Tibial artery (tissue), 4 donors: ENCODE measurements at regions not wholly inside any gene's neighbourhood (a gene's known extent, or its start where the extent isn't known, plus 50 kb on each side); places are given as distances from the start of the nearest gene placed in this dataset.
A peak's percentile ranks its signal among the peaks of the same experiment; 100 is the strongest.

Source experiments
- DNase-seq, 2 donors: peaks; one replicate each; pipeline ENCODE4 v3.0.0-alpha.2; 2019
- H3K27ac ChIP-seq, 2 donors: fragments of 200-600 bp; sonication (generic) in 1 of 2; 1 replicate in 1 of 2; 2 replicates in 1 of 2; pipeline ENCODE4 v1.5.1; 2018 to 2019; ENCODE audit warnings: mild to moderate bottlenecking in 1 of 2
- H3K27me3 ChIP-seq, 2 donors: fragments of 200-600 bp; sonication (generic) in 1 of 2; one replicate each; pipeline versions ENCODE4 v1.5.1 to v1.6.0; 2016 to 2019
- H3K36me3 ChIP-seq, 3 donors: fragments of 200-600 bp; sonication (generic) in 2 of 3; one replicate each; pipeline ENCODE4 v1.5.1; 2016 to 2019; ENCODE audit warnings: mild to moderate bottlenecking in 2 of 3
- H3K4me1 ChIP-seq, 4 donors: fragments of 200-600 bp; sonication (generic) in 2 of 4; 1 replicate in 3 of 4; 2 replicates in 1 of 4; pipeline ENCODE4 v1.5.1; 2016 to 2019
- H3K4me3 ChIP-seq, 2 donors: fragments of 200-600 bp; sonication (generic) in 1 of 2; 1 replicate in 1 of 2; 2 replicates in 1 of 2; pipeline ENCODE4 v1.5.1; 2018 to 2019; ENCODE audit warnings: mild to moderate bottlenecking in 2 of 2
- H3K9me3 ChIP-seq, 3 donors: fragments of 200-600 bp; sonication (generic) in 1 of 3; one replicate each; pipeline ENCODE4 v1.5.1; 2016 to 2019
- CTCF ChIP-seq, 2 experiments: fragments of 200-600 bp in 1 of 2; fragments of 450-650 bp in 1 of 2; IDR thresholded peaks; one replicate each; pipeline ENCODE4 v1.5.1; 2017 to 2019; ENCODE audit warnings: antibody characterized with exemption in 2 of 2, mild to moderate bottlenecking in 1 of 2, moderate library complexity in 1 of 2
- intact Hi-C: fragments of 100-400 bp; cut with DNase I; formaldehyde crosslinking; loops from one replicate; pipeline ENCODE4 v1.15.0; 2023; ENCODE audit warnings: low total_unique reads

GRCh38 chr2:2744107-2744506 is 413.0 kb upstream of the MYT1L start:
- Histone ChIP-seq H3K9me3 (no peaks in the 10 kb centered on the region), H3K4me1 (no peaks in the 10 kb centered on the region), H3K27me3 (peaks cover 0 to 4% of the 10 kb centered on the region in 2 donors), H3K4me3 (no peak overlapping the region), H3K36me3 (no peaks in the 10 kb centered on the region), H3K27ac (no peak overlapping the region)
- no peak for DNase-seq
- intact Hi-C loops: no loop called here
- no peak for TF ChIP-seq CTCF (IDR thresholded peaks at IDR 0.05)

- no peak for TF ChIP-seq CTCF (IDR thresholded peaks at IDR 0.05)
- H3K27ac ChIP-seq: no peak overlapping the region
- peak in 1 of 2 donors; percentile 81 for DNase-seq
- intact Hi-C loops: no loop called here
- H3K36me3 ChIP-seq: no peaks in the 10 kb centered on the region
- no peak overlapping the region for H3K4me3 ChIP-seq
- no peaks in the 10 kb centered on the region for H3K4me1 ChIP-seq
- H3K9me3 ChIP-seq: no peaks in the 10 kb centered on the region
- no peaks in the 10 kb centered on the region for H3K27me3 ChIP-seq
Measured at GRCh38 chr2:2743164-2743571, 412.1 kb upstream of the MYT1L start.

GRCh38 chr2:2742726-2743125 is 411.7 kb upstream of the MYT1L start:
- intact Hi-C loops: no loop called here
- Histone ChIP-seq H3K27ac (no peak overlapping the region), H3K4me3 (no peak overlapping the region), H3K4me1 (no peaks in the 10 kb centered on the region), H3K36me3 (no peaks in the 10 kb centered on the region), H3K27me3 (no peaks in the 10 kb centered on the region), H3K9me3 (no peaks in the 10 kb centered on the region)
- no peak for DNase-seq
- TF ChIP-seq CTCF (IDR thresholded peaks at IDR 0.05): no peak

- no peak for DNase-seq
- H3K27ac ChIP-seq: no peak overlapping the region
- no peak for TF ChIP-seq CTCF (IDR thresholded peaks at IDR 0.05)
- H3K4me1 ChIP-seq: no peaks in the 10 kb centered on the region
- H3K36me3 ChIP-seq: no peaks in the 10 kb centered on the region
- intact Hi-C loops: no loop called here
- H3K9me3 ChIP-seq: no peaks in the 10 kb centered on the region
- H3K4me3 ChIP-seq: no peak overlapping the region
- H3K27me3 ChIP-seq: no peaks in the 10 kb centered on the region
Measured at GRCh38 chr2:2740238-2740775, 409.2 kb upstream of the MYT1L start.

GRCh38 chr2:2739231-2739795 is 408.2 kb upstream of the MYT1L start:
- Histone ChIP-seq H3K27ac (no peak overlapping the region), H3K9me3 (no peaks in the 10 kb centered on the region), H3K4me1 (no peaks in the 10 kb centered on the region), H3K27me3 (no peaks in the 10 kb centered on the region), H3K36me3 (no peaks in the 10 kb centered on the region), H3K4me3 (no peak overlapping the region)
- intact Hi-C loops: no loop called here
- TF ChIP-seq CTCF (IDR thresholded peaks at IDR 0.05): no peak
- no peak for DNase-seq

- H3K36me3 ChIP-seq: no peaks in the 10 kb centered on the region
- TF ChIP-seq CTCF (IDR thresholded peaks at IDR 0.05): no peak
- DNase-seq: no peak
- no peaks in the 10 kb centered on the region for H3K9me3 ChIP-seq
- intact Hi-C loops: no loop called here
- H3K27me3 ChIP-seq: no peaks in the 10 kb centered on the region
- no peak overlapping the region for H3K4me3 ChIP-seq
- H3K4me1 ChIP-seq: no peaks in the 10 kb centered on the region
- no peak overlapping the region for H3K27ac ChIP-seq
Measured at GRCh38 chr2:2738684-2739083, 407.6 kb upstream of the MYT1L start.
